ENCODE measurements at regions not wholly inside any gene's neighbourhood (a gene's known extent, or its start where the extent isn't known, plus 50 kb on each side); places are given as distances from the start of the nearest gene placed in this dataset.
A peak's percentile ranks its signal among the peaks of the same experiment; 100 is the strongest.

DNA sequence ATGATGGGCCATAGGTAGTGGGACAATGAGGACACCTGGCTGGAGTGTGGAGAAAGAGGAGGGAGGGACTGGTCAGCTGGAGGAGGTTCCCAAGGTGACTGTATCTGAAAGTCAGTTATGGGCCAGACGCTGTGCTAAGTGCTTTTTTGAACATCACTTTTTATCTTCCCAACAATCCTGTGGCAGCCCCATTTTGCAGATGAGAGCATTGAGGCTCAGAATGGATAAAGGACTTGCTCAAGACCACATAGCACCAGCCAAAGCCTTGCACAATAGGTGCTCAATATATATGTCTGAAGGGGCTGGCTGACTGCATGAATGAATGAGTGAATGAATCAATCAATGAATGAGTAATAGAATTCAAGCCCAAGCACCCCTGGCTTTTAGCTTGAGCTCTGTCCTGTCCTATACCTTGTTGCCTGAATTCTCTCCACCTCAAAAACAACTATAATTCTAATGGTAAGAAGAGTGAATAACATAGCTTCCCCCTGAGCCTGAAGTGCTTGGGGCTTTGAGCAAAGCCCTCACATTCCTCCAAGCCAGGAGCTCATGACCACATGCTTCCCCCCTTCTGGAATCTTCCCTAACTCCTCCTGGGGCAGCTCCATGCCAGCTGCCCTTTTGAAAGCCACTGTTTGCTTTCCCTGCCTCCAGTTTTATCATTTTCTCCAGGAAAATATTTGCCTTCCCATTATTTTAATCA is 150.9 kb downstream of the RPLP1 start:
- WGBS, result 0% methylated on average over 1 of the region's 1 CpG
- Histone ChIP-seq H3K27me3 (replicated peaks; ENCODE audit: insufficient read depth) (no peaks in the 10 kb centered on the region), H3K4me1 (replicated peaks) (no peaks in the 10 kb centered on the region), H3K36me3 (no peaks in the 10 kb centered on the region), H3K9me3 (no peaks in the 10 kb centered on the region), H3K27ac (peak overlapping the region; percentile 0 to 57), H3K4me3 (no peak overlapping the region)
- TF ChIP-seq POLR2A (IDR thresholded peaks at IDR 0.05) (no peak), POLR2AphosphoS5 (IDR thresholded peaks at IDR 0.05) (no peak)
- TF ChIP-seq, protein P1, sequence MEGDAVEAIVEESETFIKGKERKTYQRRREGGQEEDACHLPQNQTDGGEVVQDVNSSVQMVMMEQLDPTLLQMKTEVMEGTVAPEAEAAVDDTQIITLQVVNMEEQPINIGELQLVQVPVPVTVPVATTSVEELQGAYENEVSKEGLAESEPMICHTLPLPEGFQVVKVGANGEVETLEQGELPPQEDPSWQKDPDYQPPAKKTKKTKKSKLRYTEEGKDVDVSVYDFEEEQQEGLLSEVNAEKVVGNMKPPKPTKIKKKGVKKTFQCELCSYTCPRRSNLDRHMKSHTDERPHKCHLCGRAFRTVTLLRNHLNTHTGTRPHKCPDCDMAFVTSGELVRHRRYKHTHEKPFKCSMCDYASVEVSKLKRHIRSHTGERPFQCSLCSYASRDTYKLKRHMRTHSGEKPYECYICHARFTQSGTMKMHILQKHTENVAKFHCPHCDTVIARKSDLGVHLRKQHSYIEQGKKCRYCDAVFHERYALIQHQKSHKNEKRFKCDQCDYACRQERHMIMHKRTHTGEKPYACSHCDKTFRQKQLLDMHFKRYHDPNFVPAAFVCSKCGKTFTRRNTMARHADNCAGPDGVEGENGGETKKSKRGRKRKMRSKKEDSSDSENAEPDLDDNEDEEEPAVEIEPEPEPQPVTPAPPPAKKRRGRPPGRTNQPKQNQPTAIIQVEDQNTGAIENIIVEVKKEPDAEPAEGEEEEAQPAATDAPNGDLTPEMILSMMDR (IDR thresholded peaks at IDR 0.05), result no peak
- no peak for DNase-seq (ENCODE audit: low spot score)
- intact Hi-C loops (cut with DNase I), result no loop called here

DNA sequence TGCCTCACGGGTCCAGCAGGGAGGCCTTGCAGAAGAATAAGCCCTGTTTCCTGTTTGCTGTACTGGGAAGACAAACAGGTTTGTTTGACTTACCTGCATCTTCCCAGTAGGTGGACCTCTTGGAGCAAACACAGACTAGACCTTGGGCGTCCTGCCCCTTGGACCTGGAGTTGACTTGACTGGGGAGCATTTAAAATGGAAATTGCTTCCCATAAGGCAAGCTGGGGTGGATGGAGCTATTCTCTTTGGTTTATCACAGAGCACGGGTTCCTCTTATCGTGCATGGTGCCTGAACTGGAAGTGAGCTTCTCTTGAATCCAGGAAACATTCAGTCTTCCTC is 151.4 kb downstream of the RPLP1 start:
- DNase-seq (ENCODE audit: low spot score), result peak; percentile 77
- Histone ChIP-seq H3K4me3 (no peak overlapping the region), H3K27me3 (replicated peaks; ENCODE audit: insufficient read depth) (no peaks in the 10 kb centered on the region), H3K36me3 (no peaks in the 10 kb centered on the region), H3K27ac (peak overlapping the region in 1 of 2 donors; percentile 57), H3K4me1 (replicated peaks) (no peaks in the 10 kb centered on the region), H3K9me3 (no peaks in the 10 kb centered on the region)
- intact Hi-C loops (cut with DNase I), result no loop called here
- no peak for TF ChIP-seq POLR2A (IDR thresholded peaks at IDR 0.05)
- TF ChIP-seq, protein P1 (IDR thresholded peaks at IDR 0.05), result peak in 3 of 4 experiments; percentile 41 to 66 (median 50)
- TF ChIP-seq POLR2AphosphoS5 (IDR thresholded peaks at IDR 0.05), result peak; percentile 90
- 35% methylated on average over 4 of the region's 4 CpGs for WGBS

DNA sequence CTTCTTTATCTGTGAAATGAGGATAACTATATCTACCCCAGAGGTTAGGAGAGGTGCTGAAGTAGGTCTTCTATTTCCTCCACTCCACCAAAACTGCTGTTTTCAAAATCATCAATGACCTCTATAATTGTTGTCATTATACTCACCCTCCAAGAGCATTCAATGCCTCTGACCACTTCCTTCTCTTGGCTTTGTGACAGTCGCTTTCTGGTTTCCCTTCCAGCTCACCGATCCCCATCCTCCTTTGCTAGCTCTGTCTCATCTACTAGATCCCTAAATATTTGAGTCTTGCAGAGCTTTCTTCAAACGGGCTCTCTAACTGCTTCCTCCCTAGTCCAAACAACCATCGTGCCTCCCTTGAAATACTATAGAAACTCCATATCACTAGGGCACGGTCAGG is 153.5 kb downstream of the RPLP1 start:
- TF ChIP-seq POLR2A (IDR thresholded peaks at IDR 0.05), result no peak
- TF ChIP-seq, protein P1 (IDR thresholded peaks at IDR 0.05), result no peak
- no peak for TF ChIP-seq POLR2AphosphoS5 (IDR thresholded peaks at IDR 0.05)
- Histone ChIP-seq H3K4me1 (replicated peaks) (no peaks in the 10 kb centered on the region), H3K9me3 (no peaks in the 10 kb centered on the region), H3K27me3 (replicated peaks; ENCODE audit: insufficient read depth) (no peaks in the 10 kb centered on the region), H3K27ac (no peak overlapping the region), H3K4me3 (no peak overlapping the region), H3K36me3 (no peaks in the 10 kb centered on the region)
- intact Hi-C loops (cut with DNase I), result no loop called here
- 84% methylated on average over 5 of the region's 5 CpGs for WGBS
- DNase-seq (ENCODE audit: low spot score), result no peak

DNA sequence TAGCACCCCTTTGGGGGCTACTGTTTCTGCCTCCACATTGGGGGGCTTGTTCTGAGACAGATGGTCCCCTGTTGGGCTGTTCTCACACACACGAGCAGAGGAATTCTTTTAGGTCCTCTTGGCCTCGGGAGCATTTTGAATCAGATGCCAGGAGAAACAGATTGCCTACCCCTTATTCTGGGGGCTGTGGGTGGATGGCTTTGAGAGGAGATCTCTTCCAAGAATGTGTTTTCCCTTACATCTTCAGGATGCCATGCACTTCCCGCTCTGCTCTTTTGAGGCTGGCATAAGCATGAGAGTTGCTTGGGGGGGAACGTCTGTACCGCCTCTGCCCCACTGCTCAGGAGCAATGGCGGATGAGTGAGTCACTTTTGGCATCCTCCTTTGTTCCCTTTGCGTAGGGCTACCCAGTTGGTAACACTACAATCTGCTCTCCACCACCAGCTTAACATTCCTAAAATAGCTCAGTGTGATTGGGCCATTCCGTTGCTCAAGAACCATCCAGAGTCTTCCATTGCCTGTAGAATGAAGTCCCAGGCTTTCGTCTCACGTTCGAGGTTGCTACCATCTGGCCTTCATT is 154.4 kb downstream of the RPLP1 start:
- Histone ChIP-seq H3K27ac (no peak overlapping the region), H3K36me3 (no peaks in the 10 kb centered on the region), H3K4me1 (replicated peaks) (no peaks in the 10 kb centered on the region), H3K4me3 (no peak overlapping the region), H3K27me3 (replicated peaks; ENCODE audit: insufficient read depth) (no peaks in the 10 kb centered on the region), H3K9me3 (no peaks in the 10 kb centered on the region)
- WGBS, result 81% methylated on average over 11 of the region's 11 CpGs
- TF ChIP-seq POLR2A (IDR thresholded peaks at IDR 0.05) (no peak), POLR2AphosphoS5 (IDR thresholded peaks at IDR 0.05) (no peak)
- TF ChIP-seq, protein P1 (IDR thresholded peaks at IDR 0.05), result no peak
- DNase-seq (ENCODE audit: low spot score), result no peak
- intact Hi-C loops (cut with DNase I), result no loop called here

DNA sequence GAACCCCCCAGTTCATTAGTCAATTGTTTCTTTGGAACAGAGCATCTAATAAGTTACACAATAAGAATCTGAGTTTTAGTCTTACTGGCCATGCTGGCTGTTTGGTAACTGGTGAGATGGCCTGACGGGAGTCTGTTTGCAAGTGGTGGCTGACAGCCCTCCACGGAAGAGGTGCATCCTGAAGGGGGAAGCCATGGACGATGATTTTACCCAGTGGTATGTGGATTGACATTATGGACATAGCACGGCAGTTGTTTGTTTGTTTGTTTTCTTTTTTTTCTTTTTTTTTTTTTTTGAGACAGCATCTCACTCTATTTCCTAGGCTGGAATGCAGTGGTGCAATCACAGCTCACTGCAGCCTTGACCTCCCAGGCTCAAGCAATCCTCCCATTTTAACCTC is 156.0 kb downstream of the RPLP1 start:
- Histone ChIP-seq H3K4me3 (no peak overlapping the region), H3K27me3 (replicated peaks; ENCODE audit: insufficient read depth) (no peaks in the 10 kb centered on the region), H3K4me1 (replicated peaks) (no peaks in the 10 kb centered on the region), H3K27ac (no peak overlapping the region), H3K9me3 (no peaks in the 10 kb centered on the region), H3K36me3 (no peaks in the 10 kb centered on the region)
- no peak for DNase-seq (ENCODE audit: low spot score)
- intact Hi-C loops (cut with DNase I), result no loop called here
- TF ChIP-seq, protein P1 (IDR thresholded peaks at IDR 0.05), result no peak
- TF ChIP-seq POLR2AphosphoS5 (IDR thresholded peaks at IDR 0.05) (no peak), POLR2A (IDR thresholded peaks at IDR 0.05) (no peak)
- WGBS, result 93% methylated on average over 4 of the region's 4 CpGs

All from prostate gland (tissue), 2 donors.